ENCODE measurements at regions not wholly inside any gene's neighbourhood (a gene's known extent, or its start where the extent isn't known, plus 50 kb on each side); places are given as distances from the start of the nearest gene placed in this dataset.
"Not testable (repeated sequence)": the region's sequence is repeated elsewhere in the genome, so short reads cannot be mapped to it uniquely, and the experiment has no call there.

- H3K27ac ChIP-seq, result no peak overlapping the region
- H3K4me3 ChIP-seq, result no peak overlapping the region
- H3K9me3 ChIP-seq, result no peaks in the 10 kb centered on the region
- no peak for DNase-seq
- TF ChIP-seq POLR2A (IDR thresholded peaks at IDR 0.05) (no peak), CTCF (IDR thresholded peaks at IDR 0.05) (no peak)
- H3K4me1 ChIP-seq, result no peaks in the 10 kb centered on the region
- H3K36me3 ChIP-seq, result no peaks in the 10 kb centered on the region
- H3K27me3 ChIP-seq, result no peaks in the 10 kb centered on the region
Measured at GRCh38 chr1:194369060-194369459, 1182.6 kb upstream of the B3GALT2 start.

DNA sequence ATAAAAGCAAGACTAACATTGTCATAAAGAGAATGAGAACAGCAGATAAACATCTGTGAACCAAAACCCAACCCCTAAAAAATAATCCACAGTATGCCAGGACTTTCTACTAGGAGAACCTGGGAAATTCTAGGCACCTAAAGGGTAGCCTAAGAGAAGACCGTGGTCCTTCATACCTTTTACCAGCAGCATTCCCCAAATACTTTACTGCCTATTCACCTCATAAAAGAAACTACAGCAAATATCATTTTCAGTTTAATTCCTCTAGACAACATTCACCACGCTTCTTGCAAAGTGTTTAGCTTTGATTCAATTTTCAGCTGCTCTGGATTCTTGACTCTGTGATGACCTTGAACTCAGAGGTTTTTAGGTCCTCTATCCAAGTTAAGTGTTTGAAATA lies 1180.7 kb upstream of the B3GALT2 start:
- H3K27ac ChIP-seq, result no peak overlapping the region
- H3K9me3 ChIP-seq, result no peaks in the 10 kb centered on the region
- H3K36me3 ChIP-seq, result no peaks in the 10 kb centered on the region
- H3K4me1 ChIP-seq, result no peaks in the 10 kb centered on the region
- DNase-seq, result no peak
- H3K4me3 ChIP-seq, result no peak overlapping the region
- no peaks in the 10 kb centered on the region for H3K27me3 ChIP-seq
- TF ChIP-seq CTCF (IDR thresholded peaks at IDR 0.05), result no peak
- TF ChIP-seq POLR2A (IDR thresholded peaks at IDR 0.05), result no peak

DNA sequence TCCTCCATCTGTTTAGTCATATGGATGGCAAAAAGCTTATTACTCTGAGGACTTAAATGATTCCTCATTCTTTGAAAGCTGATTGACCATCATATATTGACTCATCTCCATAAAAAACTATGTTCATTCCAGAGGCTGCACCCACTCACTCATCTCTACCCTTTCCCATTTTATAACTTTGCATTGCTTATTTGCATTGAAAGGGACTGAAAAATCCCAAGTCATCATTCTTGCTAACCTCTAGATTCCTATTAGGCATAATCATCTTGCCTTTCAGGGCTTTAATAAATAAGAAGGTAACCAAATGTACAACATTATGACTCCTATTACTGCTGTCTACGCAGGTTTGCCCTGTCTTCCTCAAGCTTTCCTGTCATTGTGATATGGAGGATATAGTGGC lies 1180.3 kb upstream of the B3GALT2 start:
- Histone ChIP-seq H3K4me1 (no peaks in the 10 kb centered on the region), H3K27ac (no peak overlapping the region), H3K36me3 (no peaks in the 10 kb centered on the region), H3K27me3 (no peaks in the 10 kb centered on the region), H3K4me3 (no peak overlapping the region), H3K9me3 (no peaks in the 10 kb centered on the region)
- TF ChIP-seq CTCF (IDR thresholded peaks at IDR 0.05) (no peak), POLR2A (IDR thresholded peaks at IDR 0.05) (no peak)
- DNase-seq, result no peak

- Histone ChIP-seq H3K9me3 (no peaks in the 10 kb centered on the region), H3K36me3 (no peaks in the 10 kb centered on the region), H3K27ac (no peak overlapping the region), H3K4me1 (no peaks in the 10 kb centered on the region), H3K4me3 (no peak overlapping the region), H3K27me3 (no peaks in the 10 kb centered on the region)
- TF ChIP-seq POLR2A (IDR thresholded peaks at IDR 0.05), result no peak
- TF ChIP-seq CTCF (IDR thresholded peaks at IDR 0.05), result no peak
- DNase-seq, result no peak
Measured at GRCh38 chr1:194362327-194362726, 1175.9 kb upstream of the B3GALT2 start.

GRCh38 chr1:194361374-194362131 lies 1175.1 kb upstream of the B3GALT2 start:
- Histone ChIP-seq H3K27ac (no peak overlapping the region), H3K4me3 (no peak overlapping the region), H3K4me1 (no peaks in the 10 kb centered on the region), H3K9me3 (no peaks in the 10 kb centered on the region), H3K27me3 (no peaks in the 10 kb centered on the region), H3K36me3 (no peaks in the 10 kb centered on the region)
- TF ChIP-seq POLR2A (IDR thresholded peaks at IDR 0.05) (no peak), CTCF (IDR thresholded peaks at IDR 0.05) (no peak)
- DNase-seq, result no peak

- Histone ChIP-seq H3K36me3 (no peaks in the 10 kb centered on the region), H3K27me3 (no peaks in the 10 kb centered on the region), H3K4me3 (no peak overlapping the region), H3K4me1 (no peaks in the 10 kb centered on the region), H3K9me3 (no peaks in the 10 kb centered on the region), H3K27ac (no peak overlapping the region)
- no peak for DNase-seq
- no peak for TF ChIP-seq CTCF (IDR thresholded peaks at IDR 0.05)
- no peak for TF ChIP-seq POLR2A (IDR thresholded peaks at IDR 0.05)
Measured at GRCh38 chr1:194358208-194358581, 1171.8 kb upstream of the B3GALT2 start.

DNA sequence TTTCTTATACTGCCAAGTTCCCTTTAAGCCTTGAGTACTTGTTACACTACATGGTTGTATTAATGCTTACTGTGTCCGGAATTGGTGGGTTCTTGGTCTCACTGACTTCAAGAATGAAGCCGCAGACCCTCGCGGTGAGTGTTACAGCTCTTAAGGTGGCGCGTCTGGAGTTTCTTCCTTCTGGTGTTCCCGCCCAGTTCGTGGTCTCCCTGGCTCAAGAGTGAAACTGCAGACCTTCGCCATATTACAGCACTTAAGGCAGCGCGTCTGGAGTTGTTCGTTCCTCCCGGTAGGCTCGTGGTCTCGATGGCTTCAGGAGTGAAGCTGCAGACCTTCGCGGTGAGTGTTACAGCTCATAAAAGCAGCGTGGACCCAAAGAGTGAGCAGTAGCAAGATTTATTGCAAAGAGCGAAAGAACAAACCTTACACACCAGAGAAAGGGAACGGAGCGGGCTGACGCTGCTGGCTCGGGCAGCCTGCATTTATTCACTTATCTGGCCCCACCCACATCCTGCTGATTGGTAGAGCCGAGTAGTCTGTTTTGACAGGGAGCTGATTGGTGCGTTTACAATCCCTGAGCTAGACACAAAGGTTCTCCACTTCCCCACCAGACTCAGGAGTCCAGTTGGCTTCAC lies 1171.3 kb upstream of the B3GALT2 start:
- not testable (repeated sequence) for H3K27me3 ChIP-seq, H3K4me3 ChIP-seq, H3K9me3 ChIP-seq

More for the DNA sequence above, 1171.3 kb upstream of the B3GALT2 start:
- H3K36me3 ChIP-seq, H3K27ac ChIP-seq, DNase-seq, H3K4me1 ChIP-seq: not testable (repeated sequence)
